Heart right ventricle (tissue), 16 donors: ENCODE measurements at regions not wholly inside any gene's neighbourhood (a gene's known extent, or its start where the extent isn't known, plus 50 kb on each side); places are given as distances from the start of the nearest gene placed in this dataset.

Experiments
- ATAC-seq, 8 donors: fragments of 200-7000 bp; cut with Tn5 transposase; one replicate each; pipeline ENCODE4 v1.9.1; 2020; ENCODE audit warnings: mild to moderate bottlenecking in 8 of 8, moderate library complexity in 8 of 8, moderate number of reproducible peaks in 1 of 8
- DNase-seq, 2 donors: peaks; one replicate each; pipeline ENCODE4 v3.0.0-alpha.2; 2020
- H3K27ac ChIP-seq, 10 donors: fragments of 200-600 bp; sonication (generic) in 2 of 10; one replicate each; pipeline versions ENCODE4 v1.5.0 to v1.8.0; 2020 to 2022; ENCODE audit warnings: mild to moderate bottlenecking in 3 of 10
- H3K27me3 ChIP-seq, 7 donors: fragments of 200-600 bp; one replicate each; pipeline ENCODE4 v1.8.0; 2021 to 2022; ENCODE audit warnings: mild to moderate bottlenecking in 2 of 7
- H3K36me3 ChIP-seq, 9 donors: fragments of 200-600 bp; sonication (generic) in 1 of 9; one replicate each; pipeline versions ENCODE4 v1.5.0 to v1.8.0; 2020 to 2022; ENCODE audit warnings: mild to moderate bottlenecking in 2 of 9
- H3K4me1 ChIP-seq, 9 donors: fragments of 200-600 bp; sonication (generic) in 1 of 9; one replicate each; pipeline versions ENCODE4 v1.5.0 to v1.8.0; 2020 to 2022; ENCODE audit warnings: mild to moderate bottlenecking in 4 of 9
- H3K4me3 ChIP-seq, 10 donors: fragments of 200-600 bp; sonication (generic) in 2 of 10; one replicate each; pipeline versions ENCODE4 v1.5.0 to v1.8.0; 2020 to 2022; ENCODE audit warnings: mild to moderate bottlenecking in 7 of 10, moderate library complexity in 2 of 10
- H3K9me3 ChIP-seq, 11 donors: fragments of 200-600 bp in 10 of 11; sonication (generic) in 2 of 11; one replicate each; pipeline versions ENCODE4 v1.5.0 to v1.8.0; 2013 to 2022; ENCODE audit warnings: mild to moderate bottlenecking in 2 of 11, control low read depth in 1 of 11, moderate library complexity in 1 of 11
- WGBS, 2 donors: extraction: QIAGEN DNeasy Blood & Tissue Kit; methylation state at CpG; one replicate each; pipeline ENCODE4 v1.1.7; 2013; ENCODE audit warnings: inconsistent platforms in 1 of 2; 5-methylcytosine and 5-hydroxymethylcytosine counted together
- intact Hi-C, 10 donors: fragments of 100-400 bp; cut with DNase I; formaldehyde crosslinking; loops; one replicate each; pipeline versions ENCODE4 v1.11.1 to v1.14.2; 2022
- TF ChIP-seq, protein P1 (sequence below), 9 donors: fragments of 200-600 bp; sonication (generic) in 2 of 9; IDR thresholded peaks; one replicate each; pipeline versions ENCODE4 v1.5.0 to v1.8.0; 2021 to 2022; ENCODE audit warnings: antibody characterized with exemption in 9 of 9, mild to moderate bottlenecking in 5 of 9, moderate library complexity in 1 of 9
- donor health status: Arrhythmogenic right ventricular cardiomyopathy.
- donor health status: ischemic (EF 13 %, LVEDD 7.1; RV severe dilation, severe dysfunction).
- donor health status: healthy with polysubstance abuse.
- donor health status: DM: no; HTN: yes; CAD: no.
- donor health status: DM: no; HTN: no; CAD: no.
- donor health status: ischemic (EF 25% LVEDD 6.9; RV normal size, moderate dysfunction).
- donor health status: ischemic (EF 25% LVEDD 5.7; RV mildly dilated, moderate dysfunction).
- donor health status: healthy.
- donor health status: DM: yes; HTN: yes; CAD: no.
- donor health status: Ischemic cardiomyopathy.
- donor health status: ischemic (EF 35%, LVEDD 5.7; RV mildly dilated, moderate dysfunction).
- donor health status: nonischemic (EF 11% LVEDD 7.7; RV severe dilation, severe dysfunction).
- donor health status: DM: yes; HTN: yes; CAD: no.
- donor health status: PGD.
- donor health status: ischemic (EF 29% LVEDD 5.4; RV normal size, mild dysfunction).
- donor health status: nonischemic (EF 23%, LVEDD 6.1; RV moderate dilation, normal function).

DNA sequence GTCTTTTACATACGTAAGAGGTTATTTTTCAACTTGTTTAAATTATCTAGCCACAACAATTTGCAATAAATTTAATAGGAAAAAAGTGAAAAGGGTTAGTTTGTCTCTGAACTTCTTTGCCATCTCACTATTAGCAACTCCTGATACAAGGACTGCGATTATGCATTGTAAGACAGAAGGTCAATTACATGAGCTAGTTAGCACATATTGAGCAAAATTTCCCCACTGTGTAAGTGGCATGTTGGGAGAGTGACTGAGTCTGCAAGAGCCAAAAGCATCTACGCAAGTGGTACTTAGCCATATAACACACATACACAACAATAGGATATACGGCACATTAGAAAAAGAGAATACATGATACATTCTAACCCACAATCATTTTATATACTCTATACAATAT lies 927.2 kb downstream of the STPG2 start:
- WGBS, 2 donors, result 79 to 80% methylated on average over 4 of the region's 4 CpGs
- TF ChIP-seq, protein P1, sequence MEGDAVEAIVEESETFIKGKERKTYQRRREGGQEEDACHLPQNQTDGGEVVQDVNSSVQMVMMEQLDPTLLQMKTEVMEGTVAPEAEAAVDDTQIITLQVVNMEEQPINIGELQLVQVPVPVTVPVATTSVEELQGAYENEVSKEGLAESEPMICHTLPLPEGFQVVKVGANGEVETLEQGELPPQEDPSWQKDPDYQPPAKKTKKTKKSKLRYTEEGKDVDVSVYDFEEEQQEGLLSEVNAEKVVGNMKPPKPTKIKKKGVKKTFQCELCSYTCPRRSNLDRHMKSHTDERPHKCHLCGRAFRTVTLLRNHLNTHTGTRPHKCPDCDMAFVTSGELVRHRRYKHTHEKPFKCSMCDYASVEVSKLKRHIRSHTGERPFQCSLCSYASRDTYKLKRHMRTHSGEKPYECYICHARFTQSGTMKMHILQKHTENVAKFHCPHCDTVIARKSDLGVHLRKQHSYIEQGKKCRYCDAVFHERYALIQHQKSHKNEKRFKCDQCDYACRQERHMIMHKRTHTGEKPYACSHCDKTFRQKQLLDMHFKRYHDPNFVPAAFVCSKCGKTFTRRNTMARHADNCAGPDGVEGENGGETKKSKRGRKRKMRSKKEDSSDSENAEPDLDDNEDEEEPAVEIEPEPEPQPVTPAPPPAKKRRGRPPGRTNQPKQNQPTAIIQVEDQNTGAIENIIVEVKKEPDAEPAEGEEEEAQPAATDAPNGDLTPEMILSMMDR (IDR thresholded peaks at IDR 0.05), result no peak
- Histone ChIP-seq H3K36me3 (no peaks in the 10 kb centered on the region), H3K27me3 (no peaks in the 10 kb centered on the region), H3K9me3 (no peaks in the 10 kb centered on the region), H3K4me1 (no peaks in the 10 kb centered on the region), H3K4me3 (no peak overlapping the region), H3K27ac (no peak overlapping the region)
- intact Hi-C loops, result no loop called here
- DNase-seq (no peak), ATAC-seq (no peak)

DNA sequence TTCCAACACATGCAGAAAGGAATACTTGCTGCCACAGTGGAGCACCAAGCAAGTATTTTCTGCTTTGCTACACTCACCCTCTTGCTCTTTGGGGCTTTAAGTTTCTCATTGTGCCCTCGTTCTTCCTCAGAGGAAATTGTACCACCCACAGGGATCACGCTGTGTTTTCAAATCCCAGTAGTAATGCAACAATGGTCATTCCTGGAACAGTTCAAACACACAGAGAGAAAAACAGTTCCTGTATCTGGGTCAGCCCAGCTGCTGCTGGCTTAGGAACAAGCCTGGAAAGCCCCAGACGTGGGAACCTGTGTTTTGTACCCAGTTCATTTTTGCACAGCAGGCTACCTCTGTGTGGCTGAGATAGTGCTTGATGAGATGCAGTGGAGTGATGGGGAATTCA lies 907.8 kb downstream of the STPG2 start:
- DNase-seq (no peak), ATAC-seq (no peak)
- WGBS, 2 donors, result 23 to 27% methylated on average over 3 of the region's 3 CpGs
- Histone ChIP-seq H3K36me3 (no peaks in the 10 kb centered on the region), H3K27ac (no peak overlapping the region), H3K4me1 (no peaks in the 10 kb centered on the region), H3K27me3 (no peaks in the 10 kb centered on the region), H3K4me3 (no peak overlapping the region), H3K9me3 (peaks cover 0 to 12% (median 0%) of the 10 kb centered on the region in 11 donors)
- TF ChIP-seq, protein P1 (IDR thresholded peaks at IDR 0.05), result no peak
- intact Hi-C loops, result no loop called here

DNA sequence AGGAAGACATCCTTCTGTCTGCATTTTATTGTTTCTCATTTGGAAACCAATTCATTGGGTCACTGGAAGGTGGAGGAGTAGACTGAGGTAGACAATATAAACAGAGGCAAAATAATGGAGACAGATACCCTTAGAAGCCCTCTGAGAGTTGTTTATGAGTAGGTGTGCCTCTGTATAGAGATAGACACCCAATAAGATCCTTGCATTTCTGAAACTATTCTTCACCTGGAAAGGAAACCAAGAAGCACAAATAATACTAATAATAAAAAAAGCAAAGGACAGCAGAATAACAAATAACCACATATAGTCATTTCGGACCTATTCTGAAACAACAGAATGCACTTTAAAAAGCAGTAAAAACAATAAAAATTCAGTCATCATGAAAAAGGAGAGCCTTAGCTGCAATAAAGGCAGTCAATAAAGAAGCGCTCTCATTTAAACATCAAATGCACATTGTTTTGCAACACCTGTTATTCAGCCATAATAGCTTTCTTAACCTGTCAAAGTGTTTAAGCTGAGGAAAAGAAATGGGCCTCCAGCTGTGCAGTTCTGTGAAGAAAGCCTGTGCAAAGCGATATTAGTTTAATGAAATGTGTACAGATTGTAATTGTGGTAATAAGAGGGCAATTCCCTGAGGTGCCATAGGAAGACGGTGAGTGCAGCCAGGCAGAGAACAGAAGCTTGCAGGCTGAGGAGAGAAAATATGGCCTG lies 904.2 kb downstream of the STPG2 start:
- no peaks in the 10 kb centered on the region for H3K27me3 ChIP-seq
- no peaks in the 10 kb centered on the region for H3K36me3 ChIP-seq
- TF ChIP-seq, protein P1 (IDR thresholded peaks at IDR 0.05), result no peak
- H3K9me3 ChIP-seq, result peaks cover 0 to 4% (median 0%) of the 10 kb centered on the region in 11 donors
- H3K4me3 ChIP-seq, result no peak overlapping the region
- intact Hi-C loops, result no loop called here
- H3K27ac ChIP-seq, result no peak overlapping the region
- WGBS, 2 donors, result 72 to 86% methylated on average over 4 of the region's 4 CpGs
- DNase-seq, result no peak
- no peaks in the 10 kb centered on the region for H3K4me1 ChIP-seq
- no peak for ATAC-seq

DNA sequence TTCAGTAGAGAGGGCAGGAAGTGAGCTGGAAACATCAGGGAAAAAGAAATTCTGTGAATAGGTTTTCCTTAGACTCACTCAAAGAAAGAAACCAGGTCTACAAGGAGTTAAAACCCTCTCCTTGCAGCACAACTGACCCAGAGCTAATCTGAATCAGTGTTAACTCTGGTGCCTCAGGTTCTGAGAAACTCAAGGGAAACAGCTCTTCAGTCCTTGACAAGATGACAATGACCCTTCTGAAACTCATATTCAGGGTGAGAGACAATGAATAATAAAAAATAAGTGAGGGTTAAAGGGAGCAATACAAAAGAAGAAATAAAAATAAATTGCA lies 903.6 kb downstream of the STPG2 start:
- Histone ChIP-seq H3K4me1 (no peaks in the 10 kb centered on the region), H3K9me3 (peaks cover 0 to 4% (median 0%) of the 10 kb centered on the region in 11 donors), H3K27me3 (no peaks in the 10 kb centered on the region), H3K36me3 (no peaks in the 10 kb centered on the region), H3K27ac (no peak overlapping the region), H3K4me3 (no peak overlapping the region)
- intact Hi-C loops, result no loop called here
- ATAC-seq (no peak), DNase-seq (no peak)
- TF ChIP-seq, protein P1 (IDR thresholded peaks at IDR 0.05), result no peak
